NCI-H128 (cell line): ENCODE measurements at regions not wholly inside any gene's neighbourhood (a gene's known extent, or its start where the extent isn't known, plus 50 kb on each side); places are given as distances from the start of the nearest gene placed in this dataset.
A peak's percentile ranks its signal among the peaks of the same experiment; 100 is the strongest.

ENCODE experiments used
- DNase-seq: peaks from one replicate; lab custom pipeline; 2025; ENCODE audit not compliant: unreplicated experiment; lab: John Stamatoyannopoulos, UW

DNA sequence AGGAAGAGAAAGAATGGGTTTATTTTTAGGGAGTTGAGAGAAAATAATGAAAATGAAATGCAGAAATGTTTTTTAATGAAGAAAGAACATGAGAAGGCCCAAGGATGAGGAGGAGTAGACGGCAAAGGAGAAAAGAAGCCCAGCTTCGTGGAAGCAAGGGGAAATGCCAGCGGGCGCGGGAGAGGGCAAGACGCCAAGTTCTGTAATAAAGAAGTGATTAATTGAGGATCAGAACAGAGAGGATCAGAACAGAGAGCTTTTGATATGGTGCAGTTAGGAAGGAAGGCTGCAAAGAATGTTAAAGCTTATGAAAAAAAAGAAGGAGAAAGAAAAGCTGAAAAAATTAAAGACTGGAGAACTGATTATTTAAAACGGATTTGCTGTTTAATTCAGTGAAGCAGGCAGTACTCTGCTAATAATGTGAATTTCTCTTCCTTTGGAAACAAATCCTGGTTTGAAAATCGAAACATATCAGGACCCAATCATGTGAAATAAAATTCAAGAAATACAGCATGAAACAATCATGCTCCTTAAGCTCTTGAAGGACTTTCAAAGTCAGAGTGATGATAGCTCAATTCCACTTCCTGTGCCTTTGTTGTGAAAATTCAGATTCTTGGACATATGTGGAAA, 99.3 kb upstream of the SOX1 start:
- no peak for DNase-seq

DNA sequence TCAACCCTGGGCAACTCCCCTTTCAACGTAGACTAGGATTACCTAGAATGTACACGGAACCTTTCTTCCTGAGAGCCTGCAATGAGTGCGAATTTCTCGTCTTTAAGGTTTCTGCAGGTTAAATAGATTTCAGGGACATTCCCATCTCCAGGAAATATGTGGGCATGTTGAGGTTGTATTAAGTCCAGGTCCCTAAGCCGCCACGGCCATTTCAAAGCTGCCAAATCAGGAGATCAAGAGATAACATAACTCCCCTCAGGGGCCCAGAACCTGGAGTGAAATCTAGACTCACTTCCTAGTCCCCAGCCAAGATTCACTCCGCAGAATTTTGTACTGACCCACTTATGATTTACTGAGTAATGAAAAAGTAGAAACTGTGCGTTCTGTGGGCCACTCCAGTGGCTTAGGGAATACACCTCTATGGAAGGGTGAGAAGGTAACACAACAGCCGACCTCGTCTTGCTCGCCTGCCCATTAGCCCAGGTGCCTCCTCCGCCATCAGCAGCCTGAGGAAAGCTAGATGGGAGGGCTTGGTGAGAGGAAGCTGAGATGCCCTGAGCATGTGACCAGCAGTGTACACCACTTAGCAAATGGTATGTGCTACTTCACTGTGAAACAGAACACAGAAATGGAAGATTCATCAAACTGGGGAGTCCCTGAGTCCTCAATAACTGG, 98.5 kb upstream of the SOX1 start:
- DNase-seq = no peak

DNA sequence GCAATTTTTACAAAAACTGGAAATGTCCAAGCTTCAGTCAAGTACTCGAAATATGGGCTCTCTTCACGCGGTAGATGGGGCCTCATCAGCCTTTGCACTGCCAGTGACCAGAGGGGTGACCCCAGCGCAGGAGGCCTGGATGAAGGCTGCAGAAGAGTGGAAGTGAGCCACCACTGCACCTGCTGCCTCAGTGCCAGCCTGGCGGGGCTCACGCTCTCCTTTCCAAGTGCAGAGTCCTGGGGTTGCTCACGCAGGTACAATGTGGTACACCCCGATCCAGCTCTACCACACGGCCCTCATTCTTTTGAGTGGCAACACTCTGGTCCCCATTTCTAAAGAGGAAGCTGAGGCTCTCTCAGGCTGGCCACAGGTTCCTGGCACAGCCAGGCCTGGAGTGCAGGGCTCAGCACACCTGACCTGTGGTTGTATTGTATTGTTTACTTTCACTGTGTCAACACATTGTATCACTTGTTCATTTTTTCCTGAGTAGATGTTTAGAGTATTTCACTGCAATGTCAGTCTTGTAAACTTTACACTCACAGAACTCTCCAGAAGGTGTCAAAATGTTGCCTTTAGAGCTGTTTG, 97.3 kb upstream of the SOX1 start:
- no peak for DNase-seq

DNA sequence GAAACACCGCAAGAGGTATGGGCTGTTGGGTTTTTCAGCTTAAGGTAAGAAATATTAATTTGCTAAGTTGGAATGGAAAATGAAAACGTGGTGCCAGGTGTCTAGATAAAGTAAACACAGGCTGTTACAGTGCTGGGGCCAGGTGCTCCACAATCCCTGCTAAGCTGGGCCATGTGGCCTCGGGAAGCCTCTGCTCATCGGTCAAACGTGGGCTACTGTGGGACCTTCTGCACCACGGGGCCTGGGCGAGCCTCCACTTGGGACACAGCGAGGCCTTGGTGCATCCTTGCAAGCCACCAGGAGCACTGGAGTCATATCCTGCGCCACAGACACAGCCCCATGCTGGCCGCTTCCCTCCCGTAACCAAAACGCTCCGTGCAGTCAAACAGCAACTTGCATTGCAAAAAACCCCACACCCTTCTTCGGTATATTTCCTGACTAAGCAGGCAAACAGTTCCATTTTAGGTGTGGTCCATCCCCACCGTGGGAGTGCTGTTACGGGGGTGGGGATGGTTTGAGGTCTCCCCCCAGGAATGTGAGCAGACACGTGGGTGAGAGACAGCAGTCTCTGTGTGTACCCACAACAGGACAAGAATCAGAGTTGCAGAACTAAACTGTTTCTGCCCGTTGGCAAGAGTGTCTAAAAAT, 96.3 kb upstream of the SOX1 start:
- no peak for DNase-seq

GRCh38 chr13:111971891-111972780, 94.8 kb upstream of the SOX1 start:
- DNase-seq = peak; percentile 45

DNA sequence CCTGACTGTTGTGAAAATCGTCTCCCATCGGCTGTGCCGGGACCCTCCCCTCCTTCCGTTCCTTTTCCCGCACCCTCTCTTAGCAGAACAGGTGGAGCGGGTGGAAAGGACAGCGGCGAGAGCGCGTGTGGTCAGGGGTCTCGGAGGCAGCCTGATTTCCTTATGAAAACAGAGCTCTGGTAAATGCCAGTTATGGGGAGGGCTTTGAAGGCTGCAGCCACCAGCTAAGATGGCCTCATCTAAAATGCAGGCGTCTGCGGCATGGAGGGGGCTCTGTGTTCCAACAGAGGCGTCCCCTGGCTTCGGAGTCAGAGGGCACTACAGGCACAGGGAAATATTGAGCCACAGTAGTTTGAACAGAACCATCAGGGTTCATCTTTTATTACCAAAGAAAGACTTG, 93.8 kb upstream of the SOX1 start:
- DNase-seq = no peak

DNA sequence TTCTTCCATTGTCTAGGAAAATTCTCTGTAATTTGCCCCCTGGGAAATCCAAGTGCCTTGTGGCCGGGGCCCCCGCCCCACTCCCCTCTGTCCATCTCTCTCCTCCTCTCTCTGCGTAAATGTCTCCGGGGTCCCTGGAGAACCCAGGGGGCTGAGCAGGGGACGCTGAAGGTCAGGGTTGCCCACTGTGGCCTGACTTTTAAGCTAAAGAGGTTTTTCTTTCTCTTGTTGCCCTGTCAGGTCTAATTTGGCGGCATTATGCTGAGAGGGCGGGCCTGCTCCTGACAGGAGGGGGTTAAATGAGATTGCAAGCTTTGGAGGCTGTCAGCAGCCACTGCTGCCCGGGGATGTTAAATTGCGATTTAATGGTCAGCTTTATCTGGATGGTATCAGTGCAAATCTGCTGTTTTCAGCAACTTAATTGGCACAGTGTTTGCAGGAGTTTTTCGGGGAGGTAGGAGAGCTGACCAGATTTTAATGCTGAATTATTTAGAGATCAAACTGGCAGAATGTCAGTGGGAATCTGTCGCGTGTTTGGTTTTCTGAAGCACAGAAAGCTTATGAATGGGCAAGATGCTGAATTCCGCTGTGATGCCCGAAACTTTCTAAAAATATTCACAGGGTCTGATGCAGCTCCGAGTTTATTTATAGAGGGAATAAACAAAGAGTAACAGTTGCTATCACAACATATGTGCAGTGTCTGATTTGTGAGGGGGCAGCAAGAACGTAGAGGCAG, 93.2 kb upstream of the SOX1 start:
- peak; percentile 59 for DNase-seq

DNA sequence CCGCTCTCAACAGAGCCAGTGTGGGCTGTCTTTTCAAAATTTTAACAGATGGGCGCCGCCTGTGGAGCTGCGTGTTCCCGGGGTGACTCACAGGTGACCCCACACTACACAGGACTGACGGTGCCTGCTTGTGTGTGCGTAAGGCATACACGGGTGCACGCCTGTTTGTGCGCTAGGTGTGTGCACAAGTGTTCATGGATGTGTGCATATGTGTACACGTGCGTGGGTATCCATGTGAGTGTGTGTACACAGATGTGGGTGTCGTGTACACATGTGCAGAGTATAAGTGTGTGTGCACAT, 92.7 kb upstream of the SOX1 start:
- no peak for DNase-seq

- no peak for DNase-seq
Measured at GRCh38 chr13:111975539-111976473, 91.1 kb upstream of the SOX1 start.

DNA sequence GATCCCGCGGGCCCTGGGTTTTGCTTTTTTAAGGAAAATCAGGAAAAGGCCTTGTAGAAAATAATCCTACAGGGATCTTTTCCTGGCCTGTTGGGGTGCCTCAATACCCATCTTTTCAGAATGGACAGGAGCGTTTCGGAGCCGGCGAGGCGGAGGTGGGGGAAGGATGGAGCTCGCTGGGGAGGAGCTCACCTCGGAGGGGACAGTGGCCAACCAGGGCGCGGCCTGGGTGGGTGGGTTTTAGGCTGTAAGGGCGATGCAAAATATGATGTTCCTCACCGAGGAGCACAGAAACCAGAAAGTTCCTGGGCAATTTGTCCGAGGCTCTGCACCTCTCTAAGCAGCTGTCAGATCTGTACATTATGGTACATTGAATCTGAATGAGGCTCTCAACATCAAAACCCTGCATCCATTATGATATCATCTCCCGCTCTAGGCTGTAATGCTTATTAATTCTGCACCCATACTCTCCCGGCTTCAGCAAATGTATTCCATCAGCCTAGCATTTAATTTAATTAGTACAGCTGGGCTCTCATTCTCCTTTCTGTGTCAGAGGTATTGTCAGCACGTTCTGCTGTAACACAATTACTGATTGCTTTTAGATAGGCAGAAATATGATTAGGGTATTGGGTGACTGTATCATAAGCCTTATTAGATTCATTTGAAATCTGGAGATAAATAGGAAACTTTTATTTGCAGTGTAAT, 90.3 kb upstream of the SOX1 start:
- no peak for DNase-seq

DNA sequence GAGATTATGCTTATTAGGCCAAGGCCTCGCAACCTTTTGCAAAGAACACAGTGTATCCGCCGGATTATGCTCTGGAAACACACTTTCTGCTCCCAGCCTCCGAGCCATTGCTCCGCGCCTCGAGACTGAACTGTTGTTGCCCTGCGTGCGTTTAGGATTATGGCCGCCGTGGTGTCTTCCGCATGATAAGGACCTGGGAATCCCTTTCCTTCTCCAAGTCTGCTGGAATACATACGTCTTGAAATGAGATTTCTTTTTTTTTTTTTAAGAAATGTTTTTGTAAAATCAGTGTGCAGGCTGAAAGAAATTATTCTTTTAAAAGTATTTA, 89.8 kb upstream of the SOX1 start:
- no peak for DNase-seq

DNA sequence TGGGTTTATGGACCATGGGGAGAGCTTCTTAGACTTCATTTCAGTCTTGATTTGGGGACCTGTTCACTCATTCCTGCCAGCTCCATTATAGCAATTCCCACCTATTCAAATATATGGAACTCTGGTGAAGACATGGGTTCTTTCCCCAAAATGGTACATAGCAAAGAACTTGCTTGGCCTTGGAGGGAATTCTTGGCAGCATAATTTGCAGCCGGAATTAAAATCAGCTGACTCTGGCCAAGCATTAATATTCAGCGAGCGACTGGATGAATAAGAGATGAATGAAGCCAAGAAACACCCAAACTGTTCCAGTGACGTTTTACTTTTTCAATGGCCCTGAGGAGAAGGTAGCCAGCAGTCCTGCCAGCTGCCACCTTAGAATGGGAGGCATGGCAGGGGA, 88.4 kb upstream of the SOX1 start:
- no peak for DNase-seq

GRCh38 chr13:111980146-111980929, 86.6 kb upstream of the SOX1 start:
- no peak for DNase-seq

GRCh38 chr13:111981006-111981405, 85.9 kb upstream of the SOX1 start:
- no peak for DNase-seq

DNA sequence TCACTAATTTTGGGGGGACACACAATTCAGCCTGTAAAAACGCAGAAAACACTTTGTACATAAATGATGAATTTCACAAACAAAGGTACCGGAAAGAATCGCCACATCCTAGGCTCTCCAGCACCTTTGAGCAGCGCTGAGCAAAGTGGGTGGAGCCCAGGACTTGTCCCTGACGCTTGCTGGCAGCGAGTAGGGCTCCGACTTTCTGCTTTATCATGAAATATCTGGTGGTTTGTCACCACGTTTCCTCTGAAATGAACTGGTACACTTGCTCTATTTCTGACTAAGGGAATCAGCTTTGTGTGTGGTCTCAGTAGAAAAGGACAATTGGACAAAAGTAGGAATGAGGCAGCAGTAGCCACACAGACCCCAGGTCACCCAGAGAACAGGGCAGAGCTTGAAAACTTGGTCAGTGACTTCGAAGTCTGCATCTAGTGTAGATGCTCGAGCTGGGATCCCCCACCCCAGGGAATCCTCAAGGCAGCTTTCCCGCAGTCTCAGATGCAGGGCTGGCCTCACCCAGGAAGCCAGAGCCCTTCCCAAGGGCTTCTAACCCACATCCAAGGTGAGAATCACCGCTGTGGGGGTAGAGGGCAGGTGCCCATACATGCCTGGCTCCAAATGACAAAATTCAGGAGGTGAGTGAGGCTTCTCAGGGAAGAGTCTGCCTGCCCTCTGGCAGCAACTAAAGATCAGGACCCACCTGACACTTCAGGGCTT, 85.3 kb upstream of the SOX1 start:
- DNase-seq = no peak

DNA sequence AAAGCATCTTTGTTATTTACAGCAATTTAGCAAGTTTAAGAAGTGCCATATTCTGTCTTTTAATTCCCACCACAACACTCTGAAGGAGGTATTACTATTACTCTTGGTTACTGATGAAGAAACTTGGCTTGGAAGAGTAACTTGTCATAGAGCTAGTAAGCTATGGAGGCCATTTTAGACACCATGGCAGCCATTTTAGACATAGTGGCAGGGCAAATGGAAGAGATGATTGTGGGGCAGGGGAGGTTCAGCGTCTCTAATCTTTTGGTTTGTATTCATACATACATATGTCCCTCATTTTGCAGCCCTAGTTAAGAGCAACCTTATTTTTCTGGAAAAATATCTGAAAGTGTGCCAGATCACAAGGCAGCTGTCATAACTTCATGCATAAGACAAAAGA, 82.6 kb upstream of the SOX1 start:
- DNase-seq = no peak

DNA sequence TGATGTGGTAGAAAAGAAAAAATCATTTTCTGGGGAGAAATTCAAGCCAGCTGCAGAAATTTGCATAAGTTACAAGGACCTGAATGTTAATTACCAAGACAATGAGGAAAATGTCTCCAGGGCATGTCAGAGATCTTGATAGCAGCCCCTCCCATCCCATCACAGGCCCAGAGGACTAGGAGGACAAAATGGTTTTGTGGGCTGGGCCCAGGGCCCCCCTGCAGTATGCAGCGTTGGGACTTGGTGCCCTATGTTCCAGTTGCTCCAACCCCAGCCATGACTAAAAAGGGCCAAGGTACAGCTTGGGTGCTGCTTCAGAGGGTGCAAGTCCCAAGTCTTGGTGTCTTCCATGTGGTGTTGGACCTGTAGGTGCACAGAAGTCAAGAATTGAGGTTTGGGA, 76.6 kb upstream of the SOX1 start:
- no peak for DNase-seq

DNA sequence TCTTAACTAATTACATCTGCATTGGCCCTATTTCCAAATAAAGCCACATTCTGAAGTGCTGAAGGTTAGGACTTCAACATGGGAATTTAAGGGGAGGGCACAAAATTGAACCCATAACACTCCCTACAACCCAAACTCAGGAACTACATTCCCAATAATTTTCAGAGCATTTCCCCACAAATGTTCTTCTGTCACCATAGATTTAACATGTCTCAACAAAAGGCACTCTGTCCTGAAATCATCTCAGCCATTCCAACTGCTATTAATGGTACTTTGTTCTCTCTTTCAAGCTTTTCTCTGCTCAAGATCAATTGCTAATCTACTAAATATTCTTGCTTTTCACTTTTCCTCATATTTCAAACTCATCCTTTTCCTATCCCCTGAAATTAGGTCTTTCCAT, 74.0 kb upstream of the SOX1 start:
- DNase-seq = no peak
